Breast epithelium (tissue), 4 donors: ENCODE measurements at regions not wholly inside any gene's neighbourhood (a gene's known extent, or its start where the extent isn't known, plus 50 kb on each side); places are given as distances from the start of the nearest gene placed in this dataset.
"Not testable (repeated sequence)": the region's sequence is repeated elsewhere in the genome, so short reads cannot be mapped to it uniquely, and the experiment has no call there.

Experiments
- DNase-seq, 2 donors: peaks; one replicate each; pipeline ENCODE4 v3.0.0-alpha.2; 2019; ENCODE audit warnings: low spot score in 2 of 2
- H3K27ac ChIP-seq, 2 donors: fragments of 200-600 bp; sonication (generic) in 1 of 2; one replicate each; pipeline ENCODE4 v1.5.1; 2016 to 2019; ENCODE audit warnings: mild to moderate bottlenecking in 1 of 2
- H3K27me3 ChIP-seq, 2 donors: fragments of 200-600 bp; sonication (generic) in 1 of 2; one replicate each; pipeline versions ENCODE4 v1.5.1 to v1.6.0; 2017 to 2019; ENCODE audit warnings: control low read depth in 1 of 2, mild to moderate bottlenecking in 1 of 2
- H3K36me3 ChIP-seq: fragments of 200-600 bp; one replicate; pipeline ENCODE4 v1.5.1; 2019
- H3K4me1 ChIP-seq, 2 donors: fragments of 200-600 bp; sonication (generic); one replicate each; pipeline ENCODE4 v1.5.1; 2016 to 2019; ENCODE audit warnings: control low read depth in 1 of 2
- H3K4me3 ChIP-seq, 3 donors: fragments of 200-600 bp; sonication (generic); 1 replicate in 2 of 3; 2 replicates in 1 of 3; pipeline ENCODE4 v1.5.1; 2016 to 2019; ENCODE audit warnings: mild to moderate bottlenecking in 3 of 3, moderate library complexity in 2 of 3
- H3K9me3 ChIP-seq, 2 donors: fragments of 200-600 bp; sonication (generic) in 1 of 2; one replicate each; pipeline ENCODE4 v1.5.1; 2016 to 2019; ENCODE audit warnings: control low read depth in 1 of 2
- POLR2A ChIP-seq: fragments of 450-650 bp; IDR thresholded peaks from one replicate; pipeline ENCODE4 v1.6.1; 2016; ENCODE audit warnings: antibody characterized with exemption, mild to moderate bottlenecking, moderate library complexity
- POLR2AphosphoS5 ChIP-seq, 3 donors: sonication (generic); formaldehyde crosslinking; IDR thresholded peaks; one replicate each; pipeline ENCODE4 v1.6.1; 2017; ENCODE audit warnings: antibody characterized with exemption in 3 of 3
- intact Hi-C: fragments of 100-400 bp; cut with DNase I; formaldehyde crosslinking; loops from one replicate; pipeline ENCODE4 v1.15.1; 2023; ENCODE audit warnings: low total_unique reads
- TF ChIP-seq, protein P1 (sequence below), 3 donors: fragments of 450-650 bp; IDR thresholded peaks; one replicate each; pipeline ENCODE4 v1.5.1; 2016 to 2017; ENCODE audit warnings: antibody characterized with exemption in 3 of 3, mild to moderate bottlenecking in 3 of 3, moderate library complexity in 3 of 3

DNA sequence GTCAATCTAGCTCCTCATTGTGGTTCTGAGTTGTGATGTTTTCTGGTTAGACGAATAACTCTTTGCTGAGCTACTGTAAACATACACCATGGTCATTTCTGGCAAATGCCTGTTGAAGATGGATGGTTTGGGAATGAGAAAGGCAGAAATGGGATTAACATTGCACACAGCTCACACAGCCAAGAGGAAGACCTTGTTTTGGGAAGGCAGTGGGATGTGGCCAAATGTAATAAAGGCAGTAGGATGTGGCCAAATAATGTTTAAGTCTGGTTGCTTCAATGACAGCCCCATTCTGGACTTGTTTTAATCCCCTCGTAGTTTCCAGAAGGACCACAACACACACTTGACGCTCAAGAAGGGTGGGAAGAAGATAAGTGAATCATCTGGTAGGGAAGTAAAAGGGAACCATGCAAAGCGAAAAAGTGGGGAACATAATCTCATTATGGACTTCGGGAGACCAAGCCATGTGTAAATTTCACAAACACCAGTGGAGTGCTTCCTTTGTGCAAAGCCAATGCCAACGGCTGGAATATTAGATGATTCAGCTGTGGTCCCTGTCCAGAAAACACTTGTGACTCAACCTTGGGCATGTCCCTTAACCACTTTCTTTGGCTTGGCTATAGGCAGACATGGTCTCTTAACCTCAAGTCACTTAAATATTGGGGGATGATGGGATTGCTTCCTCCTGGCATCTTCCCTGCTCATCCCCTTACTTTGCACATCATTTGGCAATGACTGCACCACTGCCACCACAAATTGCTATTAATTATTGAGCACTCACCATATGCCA lies 284.4 kb upstream of the CRY1 start:
- intact Hi-C loops = no loop called here
- H3K36me3 ChIP-seq = no peaks in the 10 kb centered on the region
- H3K27me3 ChIP-seq = no peaks in the 10 kb centered on the region
- H3K27ac ChIP-seq = no peak overlapping the region
- DNase-seq = no peak
- no peak overlapping the region for H3K4me3 ChIP-seq
- no peaks in the 10 kb centered on the region for H3K9me3 ChIP-seq
- TF ChIP-seq POLR2A = no peak
- TF ChIP-seq POLR2AphosphoS5 (IDR thresholded peaks at IDR 0.05) = no peak
- TF ChIP-seq, protein P1, sequence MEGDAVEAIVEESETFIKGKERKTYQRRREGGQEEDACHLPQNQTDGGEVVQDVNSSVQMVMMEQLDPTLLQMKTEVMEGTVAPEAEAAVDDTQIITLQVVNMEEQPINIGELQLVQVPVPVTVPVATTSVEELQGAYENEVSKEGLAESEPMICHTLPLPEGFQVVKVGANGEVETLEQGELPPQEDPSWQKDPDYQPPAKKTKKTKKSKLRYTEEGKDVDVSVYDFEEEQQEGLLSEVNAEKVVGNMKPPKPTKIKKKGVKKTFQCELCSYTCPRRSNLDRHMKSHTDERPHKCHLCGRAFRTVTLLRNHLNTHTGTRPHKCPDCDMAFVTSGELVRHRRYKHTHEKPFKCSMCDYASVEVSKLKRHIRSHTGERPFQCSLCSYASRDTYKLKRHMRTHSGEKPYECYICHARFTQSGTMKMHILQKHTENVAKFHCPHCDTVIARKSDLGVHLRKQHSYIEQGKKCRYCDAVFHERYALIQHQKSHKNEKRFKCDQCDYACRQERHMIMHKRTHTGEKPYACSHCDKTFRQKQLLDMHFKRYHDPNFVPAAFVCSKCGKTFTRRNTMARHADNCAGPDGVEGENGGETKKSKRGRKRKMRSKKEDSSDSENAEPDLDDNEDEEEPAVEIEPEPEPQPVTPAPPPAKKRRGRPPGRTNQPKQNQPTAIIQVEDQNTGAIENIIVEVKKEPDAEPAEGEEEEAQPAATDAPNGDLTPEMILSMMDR (IDR thresholded peaks at IDR 0.05) = no peak
- peaks cover 0 to under 1% of the 10 kb centered on the region in 2 donors for H3K4me1 ChIP-seq

DNA sequence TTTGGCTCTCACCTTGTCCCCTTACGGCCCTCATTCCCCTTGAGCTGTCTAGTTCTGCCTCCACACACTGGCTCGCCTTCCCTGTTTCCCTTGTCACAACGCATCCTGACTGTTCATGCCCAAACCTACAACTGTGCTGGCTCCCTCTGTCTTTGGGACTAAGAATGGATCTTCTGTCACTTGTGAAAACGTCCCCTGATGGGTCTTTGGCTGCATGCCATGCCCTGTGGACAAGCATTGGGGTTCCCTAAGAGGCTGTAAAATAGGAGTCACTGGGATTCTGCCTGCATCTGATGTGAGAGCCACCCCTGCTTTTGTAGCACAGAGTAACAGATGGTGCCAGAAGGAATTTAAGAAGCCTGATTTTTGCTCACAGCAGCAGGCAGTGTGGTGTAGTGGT lies 285.3 kb upstream of the CRY1 start:
- Histone ChIP-seq H3K9me3 (no peaks in the 10 kb centered on the region), H3K36me3 (no peaks in the 10 kb centered on the region), H3K4me3 (no peak overlapping the region), H3K27ac (no peak overlapping the region), H3K27me3 (no peaks in the 10 kb centered on the region), H3K4me1 (no peaks in the 10 kb centered on the region)
- intact Hi-C loops = no loop called here
- DNase-seq = no peak
- TF ChIP-seq POLR2AphosphoS5 (IDR thresholded peaks at IDR 0.05) (no peak), POLR2A (no peak)
- TF ChIP-seq, protein P1 (IDR thresholded peaks at IDR 0.05) = no peak

DNA sequence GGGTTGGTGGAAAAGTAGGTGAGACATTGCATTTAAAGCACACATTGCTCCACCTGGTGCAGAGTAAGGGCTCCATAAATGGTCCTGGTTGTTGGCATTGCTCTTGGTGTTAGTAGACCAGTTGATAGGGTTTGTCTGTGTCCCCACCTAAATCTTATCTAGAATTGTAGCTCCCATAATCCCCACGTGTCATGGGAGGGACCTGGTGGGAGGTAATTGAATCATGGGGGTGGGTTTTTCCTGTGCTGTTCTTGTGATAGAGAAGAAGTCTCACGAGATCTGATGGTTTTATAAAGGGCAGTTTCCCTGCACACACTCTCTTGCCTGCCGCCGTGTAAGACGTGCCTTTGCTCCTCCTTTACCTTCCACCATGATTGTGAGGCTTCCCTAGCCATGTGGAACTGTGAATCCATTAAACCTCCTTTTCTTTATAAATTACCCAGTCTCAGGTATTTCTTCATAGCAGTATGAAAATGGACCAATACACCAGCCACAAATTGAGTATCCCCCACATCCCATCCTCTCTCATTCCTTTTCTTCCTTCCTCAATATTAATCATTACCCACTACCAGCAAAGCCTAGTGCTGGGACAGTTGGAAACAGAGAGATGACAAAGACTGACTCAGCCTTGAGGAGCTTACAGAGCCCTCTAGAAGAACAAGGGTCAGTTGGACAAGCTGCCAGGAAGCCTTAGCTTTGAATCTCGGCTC lies 285.9 kb upstream of the CRY1 start:
- DNase-seq, H3K27me3 ChIP-seq, H3K36me3 ChIP-seq, intact Hi-C loops, H3K9me3 ChIP-seq, H3K4me1 ChIP-seq, H3K27ac ChIP-seq, H3K4me3 ChIP-seq: not testable (repeated sequence)

DNA sequence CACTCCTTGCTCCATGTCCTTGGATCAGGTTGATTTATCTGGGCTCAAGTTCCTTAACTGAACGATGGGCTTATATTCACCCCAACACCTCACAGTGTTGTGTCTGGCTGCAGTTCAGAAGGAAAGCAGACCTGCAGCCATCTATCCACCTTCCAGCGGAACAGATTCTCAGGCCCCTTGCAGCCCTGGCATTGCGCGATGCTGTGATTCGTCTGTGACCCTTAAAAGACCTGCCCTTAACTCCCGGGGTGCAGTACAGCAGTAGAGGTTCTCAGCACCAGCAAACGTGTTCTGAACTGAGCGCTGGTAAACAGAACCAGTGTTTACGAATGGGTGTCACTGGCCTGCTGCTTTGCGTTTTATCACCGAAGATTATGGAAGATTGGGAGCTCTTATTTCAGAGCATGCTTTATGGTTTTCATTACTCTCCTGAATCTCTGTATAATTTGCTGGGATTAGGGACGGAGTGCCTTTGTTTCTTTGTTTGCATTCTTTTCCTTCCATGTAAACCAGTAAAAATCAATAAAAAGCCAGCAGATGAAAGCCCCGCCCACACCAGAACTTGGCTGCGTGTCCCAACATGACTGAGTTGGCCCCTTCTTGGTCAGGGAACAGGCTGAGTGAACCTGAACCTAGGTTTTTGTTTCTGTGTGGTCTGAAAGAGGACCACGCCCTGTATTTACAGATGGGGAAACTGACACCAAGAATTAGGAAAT lies 286.7 kb upstream of the CRY1 start:
- peak in 1 of 2 donors; percentile 27 for DNase-seq
- H3K27ac ChIP-seq = no peak overlapping the region
- H3K27me3 ChIP-seq = no peaks in the 10 kb centered on the region
- H3K4me1 ChIP-seq = no peaks in the 10 kb centered on the region
- intact Hi-C loops = no loop called here
- H3K36me3 ChIP-seq = no peaks in the 10 kb centered on the region
- no peak for TF ChIP-seq POLR2AphosphoS5 (IDR thresholded peaks at IDR 0.05)
- TF ChIP-seq, protein P1 (IDR thresholded peaks at IDR 0.05) = no peak
- TF ChIP-seq POLR2A = no peak
- H3K4me3 ChIP-seq = peak overlapping the region in 1 of 3 donors; percentile 28
- H3K9me3 ChIP-seq = no peaks in the 10 kb centered on the region

DNA sequence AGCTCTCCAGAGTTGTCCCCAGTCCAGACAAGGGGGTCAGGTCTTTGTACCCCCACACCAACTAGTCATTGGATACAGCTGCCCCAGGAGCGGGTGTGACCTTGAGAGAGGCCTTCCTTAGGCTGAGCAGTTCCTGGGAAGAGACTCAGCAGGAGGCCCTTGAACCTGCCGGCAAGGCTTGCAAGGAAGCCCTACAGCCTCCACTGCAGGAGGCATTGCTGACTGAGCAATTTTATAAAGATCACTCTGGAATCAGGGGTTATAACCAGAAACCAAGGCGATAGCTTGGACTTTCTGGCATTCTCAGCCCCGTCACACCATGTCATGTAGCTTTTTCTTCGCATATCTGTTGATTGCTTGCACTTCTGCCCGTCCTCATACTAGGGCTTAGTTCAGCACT lies 291.3 kb upstream of the CRY1 start:
- Histone ChIP-seq H3K27ac (no peak overlapping the region), H3K36me3 (no peaks in the 10 kb centered on the region), H3K27me3 (no peaks in the 10 kb centered on the region), H3K4me3 (no peak overlapping the region), H3K4me1 (no peaks in the 10 kb centered on the region), H3K9me3 (peaks cover 0 to 5% of the 10 kb centered on the region in 2 donors)
- intact Hi-C loops = no loop called here
- DNase-seq = no peak
- no peak for TF ChIP-seq POLR2A
- no peak for TF ChIP-seq POLR2AphosphoS5 (IDR thresholded peaks at IDR 0.05)
- TF ChIP-seq, protein P1 (IDR thresholded peaks at IDR 0.05) = no peak
